GF-D8 (cell line): ENCODE measurements at regions not wholly inside any gene's neighbourhood (a gene's known extent, or its start where the extent isn't known, plus 50 kb on each side); places are given as distances from the start of the nearest gene placed in this dataset.
"Not testable (repeated sequence)": the region's sequence is repeated elsewhere in the genome, so short reads cannot be mapped to it uniquely, and the experiment has no call there.

Experiments used
- DNase-seq: peaks from one replicate; lab custom pipeline; 2025; lab: John Stamatoyannopoulos, UW

DNA sequence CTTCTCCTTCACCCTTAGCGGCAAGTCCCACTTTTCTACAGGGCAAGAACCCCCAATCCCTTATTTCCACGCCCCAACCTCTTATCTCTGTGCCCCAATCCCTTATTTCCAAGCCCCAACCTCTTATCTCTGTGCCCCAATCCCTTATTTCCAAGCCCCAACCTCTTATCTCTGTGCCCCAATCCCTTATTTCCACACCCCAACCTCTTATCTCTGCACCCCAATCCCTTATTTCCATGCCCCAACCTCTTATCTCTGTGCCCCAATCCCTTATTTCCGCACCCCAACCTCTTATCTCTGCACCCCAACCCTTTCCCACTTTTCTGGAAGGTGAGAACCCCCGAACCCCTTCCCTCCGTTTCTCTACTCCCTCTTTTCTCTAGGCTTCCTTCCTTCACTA is 116.1 kb upstream of the GJE1 start:
- DNase-seq, result not testable (repeated sequence)

DNA sequence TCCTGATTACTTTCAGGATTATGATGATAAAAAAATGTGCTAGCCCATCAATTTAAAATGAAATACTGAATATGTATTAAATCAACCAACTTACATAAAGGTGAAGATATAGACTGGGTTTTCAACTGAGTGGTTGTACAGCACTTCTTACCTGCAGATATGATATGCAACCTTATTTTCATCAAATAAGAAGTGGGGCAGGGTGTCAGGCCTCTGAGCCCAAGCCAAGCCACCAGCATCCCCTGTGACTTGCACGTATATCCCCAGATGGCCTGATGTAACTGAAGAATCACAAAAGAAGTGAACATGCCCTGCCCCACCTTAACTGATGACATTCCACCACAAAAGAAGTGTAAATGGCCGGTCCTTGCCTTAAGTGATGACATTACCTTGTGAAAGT is 117.3 kb upstream of the GJE1 start:
- not testable (repeated sequence) for DNase-seq

DNA sequence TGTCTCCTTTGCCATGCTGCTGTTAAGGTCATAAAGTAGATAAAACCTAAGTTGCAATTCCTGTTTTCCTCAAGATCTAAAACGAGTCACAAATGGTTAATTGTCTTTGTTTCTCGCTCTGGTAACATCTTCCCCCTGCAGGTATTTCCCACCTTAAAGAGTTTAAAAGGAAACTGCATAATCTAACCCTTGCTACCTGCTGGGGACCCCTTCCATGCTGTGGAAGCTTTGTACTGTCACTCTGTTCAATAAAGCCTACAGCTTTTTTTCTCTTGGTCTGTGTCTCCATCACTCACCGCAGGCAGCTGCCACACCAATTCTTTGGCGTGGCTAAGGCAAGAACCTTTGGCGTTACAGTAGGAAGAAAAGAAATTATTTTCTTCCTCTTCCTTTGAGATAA is 117.7 kb upstream of the GJE1 start:
- no peak for DNase-seq

DNA sequence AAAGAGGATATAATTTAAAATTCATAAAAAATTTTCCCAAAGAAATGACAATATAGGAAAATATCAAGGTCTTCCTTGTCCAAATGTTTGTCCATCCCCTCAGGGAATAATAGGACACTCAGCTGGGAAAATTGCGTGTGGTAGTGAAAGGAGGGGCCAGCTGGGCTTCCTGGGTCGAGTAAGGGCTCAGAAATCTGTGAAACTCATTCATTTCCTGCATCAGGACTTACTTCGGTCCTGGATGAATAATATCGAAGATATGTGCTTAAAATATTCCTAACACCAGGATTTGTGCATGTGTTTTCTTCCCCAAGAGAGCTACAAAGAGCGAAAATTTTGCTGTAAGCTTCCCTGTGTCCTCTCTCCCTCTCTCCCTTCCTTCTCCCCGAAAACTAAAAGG is 118.2 kb upstream of the GJE1 start:
- no peak for DNase-seq

DNA sequence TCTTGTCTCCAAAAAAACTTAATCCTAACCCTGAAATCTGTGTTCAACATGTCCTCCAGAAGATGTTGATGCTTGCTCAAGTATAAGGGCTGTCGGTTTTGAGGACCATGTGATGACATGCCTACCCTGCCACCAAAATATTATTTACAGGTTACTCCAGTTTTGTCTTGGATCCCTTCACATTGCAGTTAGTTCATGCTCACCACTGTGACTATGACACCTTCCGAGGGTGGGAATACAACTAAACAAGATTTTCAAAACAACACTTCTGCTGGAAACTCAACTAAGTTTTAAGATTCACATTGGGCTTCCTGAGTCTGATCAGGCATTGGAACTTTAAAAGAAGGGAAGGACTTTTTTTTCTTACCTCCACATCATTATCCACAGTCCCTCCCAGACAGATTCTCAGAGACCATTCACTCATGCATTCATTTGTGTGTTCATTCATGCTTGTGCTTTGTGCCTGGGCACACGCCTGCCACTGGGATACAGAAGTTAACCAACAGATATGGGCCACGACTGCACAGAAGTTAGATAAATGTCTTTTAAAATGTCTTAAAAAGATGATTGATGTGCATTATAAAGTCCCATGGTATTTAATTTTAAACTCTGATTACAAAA is 118.7 kb upstream of the GJE1 start:
- no peak for DNase-seq

DNA sequence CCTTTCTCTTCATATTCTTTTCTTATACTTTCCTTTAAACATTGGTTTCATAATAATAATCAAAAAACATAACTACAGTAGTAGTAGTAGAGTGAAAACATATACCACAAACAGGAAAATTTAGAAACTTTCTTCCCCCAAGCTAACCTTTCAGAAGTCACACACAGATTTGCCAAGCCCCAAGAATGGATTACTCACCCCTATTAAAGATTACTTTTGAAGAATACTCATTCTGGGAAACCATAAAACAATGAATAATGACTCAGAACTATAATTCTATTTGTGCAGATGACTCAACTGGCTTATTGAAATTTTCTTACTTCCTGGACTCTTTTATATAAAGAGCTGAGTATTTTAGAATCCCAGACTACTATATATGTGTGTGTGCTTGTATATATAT is 119.4 kb upstream of the GJE1 start:
- no peak for DNase-seq

DNA sequence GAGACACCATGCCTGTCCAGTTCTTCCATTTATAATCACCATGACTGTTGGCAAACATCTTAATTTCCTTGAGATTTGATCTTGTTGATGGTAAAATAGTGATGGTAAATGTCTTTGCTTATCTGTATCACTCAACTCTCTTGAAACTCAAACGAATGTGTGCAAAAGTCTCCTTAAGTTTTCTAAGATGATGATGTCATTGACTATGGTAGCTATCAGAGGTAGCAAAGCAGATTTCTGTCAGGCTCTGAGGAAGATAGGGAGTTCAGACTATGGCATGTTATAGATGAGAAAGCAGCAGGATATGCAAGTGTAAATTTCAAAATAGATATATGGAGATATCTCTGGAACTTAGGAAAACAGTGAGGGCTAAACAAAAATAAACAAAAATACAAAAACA is 121.0 kb upstream of the GJE1 start:
- no peak for DNase-seq

DNA sequence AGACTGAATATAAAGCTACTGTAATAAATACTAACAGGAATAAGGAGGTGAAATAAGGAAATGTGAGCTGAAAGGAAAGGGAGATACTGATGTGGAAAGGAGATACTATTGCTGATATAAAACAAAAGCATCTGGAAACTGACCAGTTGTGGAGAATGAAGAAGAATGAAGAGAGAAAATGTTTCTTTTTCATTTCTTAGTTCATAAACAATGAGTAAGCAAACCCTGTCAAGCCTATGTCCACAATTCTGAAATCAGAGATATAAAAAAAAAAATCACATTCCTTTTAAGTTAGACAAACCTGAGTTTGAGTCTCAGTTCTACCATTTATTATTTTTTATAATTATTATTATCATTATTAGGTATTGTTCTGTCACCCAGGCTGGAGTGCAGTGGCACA is 121.6 kb upstream of the GJE1 start:
- DNase-seq, result no peak

DNA sequence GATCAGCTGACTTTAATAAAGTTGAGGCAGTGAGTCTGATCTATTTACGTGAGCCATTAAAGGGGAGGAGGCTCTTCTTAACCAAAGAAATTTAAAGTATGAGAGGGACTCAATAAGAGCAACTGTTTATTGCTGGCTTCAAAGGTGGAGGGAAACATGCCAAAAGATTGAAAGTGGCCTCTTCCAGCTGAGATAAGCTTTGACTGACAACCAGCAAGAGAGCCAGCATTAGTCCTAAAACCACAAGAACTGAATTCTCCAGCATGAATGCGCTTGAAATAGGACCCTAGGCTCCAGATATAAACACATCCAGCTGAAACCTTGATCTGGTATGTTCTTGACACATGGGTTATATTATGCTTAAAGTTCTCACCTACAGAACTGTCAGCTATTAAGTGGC is 123.1 kb upstream of the GJE1 start:
- DNase-seq, result no peak

DNA sequence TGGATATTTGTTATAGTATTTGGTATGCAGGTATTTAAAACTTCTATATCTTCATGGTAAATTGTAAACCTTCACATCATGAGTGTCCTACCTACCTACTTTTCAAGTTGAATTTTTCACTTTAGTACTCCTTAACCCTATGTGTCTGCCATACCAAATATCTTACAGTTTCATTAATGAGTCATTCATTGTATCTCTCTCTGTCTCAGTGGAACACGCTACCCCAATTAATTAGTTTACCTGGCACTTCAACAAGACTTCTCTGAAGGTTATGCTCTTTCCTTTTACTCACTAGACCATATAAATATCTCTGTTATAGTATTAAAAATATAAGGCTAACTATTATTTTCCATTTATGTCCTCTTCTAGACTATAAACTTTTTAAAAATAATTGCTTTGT is 123.9 kb upstream of the GJE1 start:
- DNase-seq, result no peak

DNA sequence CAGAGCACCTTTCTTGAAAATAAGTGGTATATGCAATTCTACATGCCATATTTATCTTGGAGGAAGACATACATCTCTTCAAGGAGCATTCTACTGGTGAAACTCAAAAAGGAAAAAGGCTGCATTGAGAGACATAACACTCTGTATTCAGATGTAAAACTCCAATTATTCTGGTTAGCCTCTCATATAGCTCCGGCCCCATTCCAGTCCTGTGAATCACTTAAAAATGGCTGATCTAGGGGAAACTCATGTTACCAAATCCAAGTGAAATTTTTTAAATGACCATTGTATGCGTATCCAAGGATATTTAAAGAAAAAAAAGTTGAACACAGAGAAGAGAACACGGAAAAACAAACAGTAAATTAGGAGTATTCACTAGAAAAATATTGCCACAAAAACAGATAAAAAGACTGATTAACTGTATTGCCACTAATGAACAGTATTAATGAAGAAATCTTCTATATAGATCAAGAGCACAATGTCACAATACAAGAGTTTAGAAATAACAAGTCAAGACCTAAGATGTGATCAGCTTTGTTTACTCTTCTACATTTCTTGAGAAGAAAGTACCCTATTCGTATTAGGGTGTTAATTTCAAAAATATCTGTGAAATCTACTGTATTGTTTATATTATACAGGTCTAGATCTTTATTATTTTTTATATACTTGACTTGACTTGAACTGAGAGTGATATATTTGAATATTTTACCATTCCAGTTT is 124.5 kb upstream of the GJE1 start:
- DNase-seq, result no peak

DNA sequence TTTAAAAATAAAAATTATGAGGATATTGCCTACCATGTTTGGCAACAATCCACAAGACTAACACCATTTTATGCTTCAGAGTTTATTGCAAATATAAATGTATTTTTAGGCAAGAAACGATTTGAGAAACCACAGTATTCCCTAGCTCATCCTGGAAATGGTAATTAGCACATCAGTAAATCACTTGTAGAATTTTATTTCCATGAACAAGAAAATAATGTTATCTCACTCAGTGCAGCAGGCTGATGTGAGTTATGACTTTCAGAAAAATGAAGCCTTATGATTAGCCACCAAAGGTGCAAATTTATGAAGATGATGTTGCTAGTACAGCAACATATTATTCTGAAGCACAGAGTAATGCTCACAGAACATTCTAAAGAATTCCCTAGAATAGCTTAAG is 127.7 kb upstream of the GJE1 start:
- no peak for DNase-seq

DNA sequence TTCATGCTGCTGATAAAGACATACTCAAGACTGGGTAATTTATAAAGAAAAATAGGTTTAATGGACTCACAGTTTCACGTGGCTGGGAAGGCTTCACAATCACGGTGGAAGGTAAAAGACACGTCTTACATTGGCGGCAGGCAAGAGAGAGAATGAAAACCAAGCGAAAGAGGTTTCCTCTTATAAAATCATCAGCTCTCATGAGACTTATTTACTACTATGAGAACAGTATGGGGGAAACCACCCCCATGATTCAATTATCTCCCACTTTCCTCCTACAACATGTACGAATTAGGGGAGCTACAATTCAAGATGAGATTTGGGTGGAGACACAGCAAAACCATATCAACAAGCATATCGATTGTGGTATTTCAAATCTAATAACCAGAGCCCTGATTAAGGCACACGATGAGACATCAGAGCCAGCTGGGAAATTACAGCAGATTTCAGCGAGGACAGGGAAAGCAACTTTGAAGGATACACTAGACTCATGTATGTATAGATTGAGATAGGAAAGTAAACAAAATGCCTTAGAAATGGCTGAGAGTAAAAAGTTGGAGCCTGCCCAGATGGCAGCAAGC is 129.8 kb upstream of the GJE1 start:
- DNase-seq, result no peak

DNA sequence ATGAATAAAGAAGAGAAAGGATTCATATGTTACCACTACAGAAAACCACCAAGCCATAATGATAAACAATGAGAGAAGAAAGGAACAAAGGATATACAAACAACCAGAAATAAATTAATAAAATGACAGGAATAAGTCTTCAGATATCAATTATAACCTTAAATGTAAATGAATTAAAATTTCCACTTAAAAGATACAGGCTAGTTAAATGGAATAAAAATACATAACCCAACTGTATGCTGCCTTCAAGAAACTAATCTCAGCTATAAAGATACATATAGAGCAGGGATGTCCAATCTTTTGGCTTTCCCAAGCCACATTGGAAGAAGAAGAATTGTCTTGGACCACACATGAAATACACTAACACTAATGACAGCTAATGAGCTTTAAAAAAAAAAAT is 135.9 kb upstream of the GJE1 start:
- no peak for DNase-seq

DNA sequence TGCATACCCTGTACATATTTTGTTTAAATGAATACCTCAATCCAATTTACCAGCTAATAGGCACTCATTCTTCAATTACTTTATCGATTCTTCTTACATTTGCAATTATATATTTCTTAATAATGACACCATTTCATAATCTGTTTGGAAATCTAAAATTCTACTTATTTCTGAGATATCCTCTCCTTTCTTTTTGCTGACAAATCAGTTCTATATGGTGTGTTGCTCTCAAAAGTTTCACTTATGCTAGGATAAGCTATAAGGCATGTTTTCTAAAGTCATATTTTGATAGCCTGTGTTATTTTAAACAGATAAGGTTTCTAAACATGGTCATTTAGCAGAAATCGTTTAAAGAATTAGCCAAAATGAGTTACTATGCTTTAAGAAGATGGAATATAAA is 140.6 kb upstream of the GJE1 start:
- no peak for DNase-seq

DNA sequence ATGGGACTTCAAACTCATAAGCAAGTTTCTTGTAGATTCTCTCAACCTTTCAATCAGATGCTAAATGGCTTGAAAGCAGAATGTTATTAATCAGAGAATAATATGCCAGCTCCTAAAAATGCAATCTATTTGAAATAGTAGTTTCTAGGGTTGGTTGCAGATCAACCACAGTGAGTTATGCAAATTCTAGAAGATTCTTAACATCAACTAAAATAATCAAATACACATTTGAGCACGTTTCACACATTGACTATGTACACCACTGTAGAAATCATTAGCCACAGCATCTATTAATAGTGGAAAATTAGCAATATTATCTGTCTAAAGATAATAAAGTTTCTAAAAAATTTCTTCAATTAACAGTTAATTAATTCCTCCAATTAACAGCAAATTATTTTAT is 141.9 kb upstream of the GJE1 start:
- DNase-seq, result no peak

DNA sequence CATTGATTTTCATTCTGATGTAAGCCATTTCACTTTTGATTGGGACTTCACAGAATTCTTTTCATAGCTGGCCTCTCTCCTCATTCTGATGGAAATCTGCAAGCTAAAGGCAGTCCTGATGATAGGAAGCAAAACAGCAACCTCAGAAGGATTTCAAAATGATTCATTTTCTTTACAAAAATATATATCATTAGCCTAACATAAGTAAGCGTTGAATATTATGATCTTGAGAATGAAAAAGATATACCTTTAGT is 143.1 kb upstream of the GJE1 start:
- no peak for DNase-seq

DNA sequence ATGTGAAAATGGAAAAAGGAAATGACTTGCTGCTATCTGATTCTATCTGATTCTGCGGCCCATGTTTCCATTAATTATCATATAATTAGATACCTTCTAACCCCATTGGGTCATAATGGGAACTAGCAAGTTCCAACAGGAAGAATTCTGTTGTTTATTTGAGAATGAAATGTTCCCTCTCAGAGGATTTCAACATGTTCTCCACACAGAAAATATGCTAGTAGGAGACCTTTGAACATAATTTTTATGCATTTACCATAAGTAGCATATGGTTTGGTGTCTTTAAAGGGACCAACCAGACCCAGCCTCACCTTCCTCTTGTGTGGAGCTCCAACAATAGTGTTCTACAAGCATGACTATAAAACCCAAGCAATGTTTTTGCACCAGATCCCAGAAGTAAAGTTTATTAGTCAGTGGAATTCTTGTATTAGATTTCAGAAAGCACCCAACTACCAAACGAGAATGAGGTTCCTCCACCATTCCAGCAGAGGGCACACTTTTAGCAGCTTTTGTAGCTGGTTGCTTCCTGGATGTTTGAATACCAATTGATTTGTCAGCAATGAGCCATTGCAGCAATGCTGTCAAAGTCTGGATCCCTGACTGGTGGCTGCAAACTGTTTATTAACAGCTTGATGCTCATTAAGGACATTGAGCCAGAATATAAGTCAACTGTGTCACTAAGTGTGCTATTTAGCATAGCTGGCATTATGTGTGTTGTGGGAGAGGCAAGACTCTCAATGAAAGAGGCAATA is 143.6 kb upstream of the GJE1 start:
- no peak for DNase-seq

DNA sequence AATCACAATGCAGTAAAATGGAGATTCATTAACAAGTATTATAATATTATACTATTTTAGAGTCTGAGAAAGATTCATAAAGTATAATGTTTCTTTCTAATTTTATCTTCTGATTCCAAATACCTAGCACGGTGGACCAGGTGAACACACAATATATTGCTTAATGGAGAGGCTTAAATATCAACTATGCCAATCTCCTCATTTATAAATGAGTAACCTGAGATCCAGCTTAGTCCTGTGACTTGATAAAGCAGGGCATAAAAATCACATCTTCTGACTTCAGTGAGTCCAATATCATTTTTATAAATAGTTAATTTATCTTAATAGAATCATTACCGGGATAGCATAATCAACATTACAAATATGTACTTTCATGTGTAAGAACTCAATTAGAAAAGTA is 144.4 kb upstream of the GJE1 start:
- no peak for DNase-seq

DNA sequence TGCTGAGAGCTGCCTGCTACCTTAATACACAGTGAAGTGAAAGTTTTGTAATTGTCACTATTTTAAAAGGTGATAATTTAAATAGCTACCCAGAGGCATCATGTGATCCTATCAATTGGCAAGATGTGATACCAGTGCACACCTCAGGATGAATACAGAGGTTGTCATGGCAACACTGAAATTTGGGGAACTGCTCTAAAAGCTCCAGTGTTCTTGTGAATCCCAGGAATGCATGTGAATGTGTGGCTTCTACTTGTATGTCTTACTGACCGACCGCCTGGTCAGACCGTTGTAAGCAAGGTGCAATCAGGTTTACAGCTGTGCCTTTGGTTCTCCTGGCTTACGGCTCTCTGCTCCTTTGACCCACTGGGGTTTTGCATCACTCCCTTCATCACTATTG is 146.3 kb upstream of the GJE1 start:
- no peak for DNase-seq

DNA sequence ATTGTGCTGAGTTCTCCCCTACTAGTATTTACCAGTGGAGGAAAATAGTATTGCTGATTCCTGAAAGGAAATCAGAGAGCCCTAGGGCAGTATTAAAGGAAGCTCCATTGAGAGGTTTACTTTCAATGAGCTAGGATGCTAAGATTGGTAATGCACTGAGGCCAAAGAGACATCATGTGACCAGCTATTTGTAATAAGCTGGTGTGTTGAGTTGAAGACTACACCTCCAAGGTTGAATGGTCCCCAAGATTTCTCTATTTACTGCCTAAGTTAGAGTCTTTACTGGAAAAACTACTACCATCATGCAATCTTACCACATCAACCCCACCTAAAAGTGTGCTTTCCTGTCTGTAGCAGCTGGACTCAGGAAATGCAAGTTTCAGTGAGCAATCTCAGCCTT is 151.5 kb upstream of the GJE1 start:
- no peak for DNase-seq

DNA sequence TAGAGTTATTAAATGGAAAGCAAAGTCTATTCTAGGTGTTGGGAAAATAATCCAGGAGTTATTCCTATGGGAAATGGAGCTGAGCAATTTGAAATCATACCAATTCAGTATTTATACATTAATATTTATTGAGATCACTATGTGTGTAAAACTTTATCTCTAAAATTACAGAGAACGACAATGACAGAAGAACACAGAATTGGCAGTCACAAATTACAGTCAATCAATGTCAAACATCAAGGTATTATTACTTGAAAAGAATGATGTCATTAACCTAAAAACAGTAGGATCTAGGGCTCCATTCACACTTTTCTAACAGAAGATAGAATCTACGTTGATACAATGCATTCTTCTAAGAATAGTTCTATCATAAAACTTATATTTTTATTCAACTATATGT is 154.9 kb upstream of the GJE1 start:
- DNase-seq, result no peak

DNA sequence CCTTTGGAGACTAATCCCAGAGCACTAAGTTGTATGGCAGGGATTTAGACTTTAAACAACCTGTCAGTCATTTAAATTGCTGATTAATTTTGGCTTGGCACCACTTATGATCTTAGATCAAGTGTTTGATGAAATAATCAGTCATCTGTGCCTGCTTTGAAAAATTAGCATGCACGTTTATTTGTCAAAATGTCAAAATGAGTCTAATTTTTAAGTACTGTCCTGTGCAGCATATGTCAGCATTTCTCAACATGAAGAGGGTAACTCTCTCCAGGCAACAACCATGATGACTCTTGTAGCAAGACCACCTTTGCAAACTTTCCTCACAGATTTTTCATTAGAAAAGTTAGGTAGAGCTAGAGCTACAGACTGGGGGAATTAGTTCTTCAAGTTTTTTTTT is 155.7 kb upstream of the GJE1 start:
- DNase-seq, result no peak
